CD4-positive, alpha-beta T cell treated with Interleukin-4 for 4 hours (primary cell): ENCODE measurements at regions not wholly inside any gene's neighbourhood (a gene's known extent, or its start where the extent isn't known, plus 50 kb on each side); places are given as distances from the start of the nearest gene placed in this dataset.
"Not testable (repeated sequence)": the region's sequence is repeated elsewhere in the genome, so short reads cannot be mapped to it uniquely, and the experiment has no call there.

Source experiments
- DNase-seq: peaks from one replicate; pipeline ENCODE4 v3.0.0-alpha.2; 2020

DNA sequence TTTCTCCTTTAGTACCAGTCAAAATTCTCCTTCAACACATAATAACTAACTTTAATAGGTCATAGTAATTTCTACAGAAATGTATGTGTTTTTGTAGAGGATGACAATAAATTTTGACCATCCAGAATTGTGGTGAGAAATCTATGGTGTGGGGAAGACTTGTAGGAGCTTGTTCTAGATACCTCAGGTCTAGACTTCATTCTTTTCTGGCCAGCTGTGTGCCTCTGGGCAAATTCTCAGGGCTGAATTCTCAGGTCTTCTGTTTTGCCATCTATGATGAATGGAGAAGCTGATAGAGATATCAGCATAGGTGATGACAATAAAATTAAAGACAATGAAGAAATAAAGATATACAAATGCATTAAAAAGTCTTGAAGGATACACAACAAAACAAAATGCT is 298.6 kb upstream of the MEF2C start:
- DNase-seq, result no peak

DNA sequence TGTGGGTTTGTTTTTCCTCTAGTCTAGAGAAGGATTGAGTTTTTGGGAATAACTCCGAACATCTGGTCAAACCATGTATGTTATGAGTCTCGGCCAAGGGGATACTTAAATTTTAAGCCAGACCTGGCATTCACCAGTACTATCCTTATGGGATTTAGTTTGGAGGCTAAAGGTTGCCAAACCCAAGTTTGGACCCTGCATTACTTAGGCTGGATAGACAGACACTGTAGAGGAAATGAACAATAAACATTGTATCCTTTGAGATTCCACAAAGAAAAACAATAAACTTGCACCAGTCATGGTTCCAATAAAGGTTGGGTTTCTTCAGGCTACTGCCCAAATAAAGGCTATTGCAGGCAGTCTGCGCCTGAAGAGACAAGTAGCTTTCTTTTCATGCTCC is 296.7 kb upstream of the MEF2C start:
- no peak for DNase-seq

- DNase-seq, result no peak
These were observed 295.6 kb upstream of the MEF2C start for GRCh38 chr5:89178541-89178940.

GRCh38 chr5:89173528-89173927 is 290.5 kb upstream of the MEF2C start:
- no peak for DNase-seq

DNA sequence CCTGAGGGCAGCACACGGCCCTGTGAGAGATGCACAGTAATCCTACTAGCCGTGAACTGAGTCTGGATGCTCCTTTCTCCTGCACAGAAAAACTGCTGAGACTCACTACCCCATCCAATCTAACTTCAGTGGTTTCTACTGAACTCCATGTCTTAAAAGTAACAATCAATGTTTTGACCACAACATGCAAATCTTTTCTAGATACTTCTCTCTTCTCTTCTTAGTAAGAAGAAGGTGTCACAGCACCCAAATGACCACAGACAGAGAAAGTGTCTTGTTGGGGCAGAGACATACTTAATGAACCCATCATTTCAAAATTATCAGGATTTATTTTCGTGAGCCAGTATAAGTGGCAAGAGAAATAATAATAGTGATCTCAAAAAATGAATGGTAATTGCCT is 285.8 kb upstream of the MEF2C start:
- DNase-seq, result no peak

GRCh38 chr5:89164703-89165102 is 281.7 kb upstream of the MEF2C start:
- DNase-seq, result not testable (repeated sequence)

DNA sequence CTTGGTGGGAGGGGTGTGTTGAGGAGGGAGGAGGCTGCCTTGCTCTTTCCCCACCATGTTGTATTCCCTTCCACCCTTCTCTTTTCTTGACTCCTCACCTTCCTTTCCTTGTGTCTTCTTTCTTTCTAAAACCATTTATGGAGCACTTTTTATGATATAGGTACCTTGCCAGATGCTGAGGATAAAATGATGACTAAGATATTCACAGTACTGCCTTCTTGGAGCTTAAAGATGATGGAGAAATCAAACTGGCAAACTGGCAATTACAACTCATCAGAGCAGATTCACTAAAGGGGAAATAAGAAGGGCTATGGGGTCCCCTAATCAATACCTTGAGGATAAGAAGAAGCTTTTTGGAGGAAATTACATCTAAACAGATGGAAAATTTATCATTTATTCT is 273.2 kb upstream of the MEF2C start:
- no peak for DNase-seq

GRCh38 chr5:89147031-89147430 is 264.0 kb upstream of the MEF2C start:
- no peak for DNase-seq

GRCh38 chr5:89137148-89137547 is 254.2 kb upstream of the MEF2C start:
- no peak for DNase-seq

DNA sequence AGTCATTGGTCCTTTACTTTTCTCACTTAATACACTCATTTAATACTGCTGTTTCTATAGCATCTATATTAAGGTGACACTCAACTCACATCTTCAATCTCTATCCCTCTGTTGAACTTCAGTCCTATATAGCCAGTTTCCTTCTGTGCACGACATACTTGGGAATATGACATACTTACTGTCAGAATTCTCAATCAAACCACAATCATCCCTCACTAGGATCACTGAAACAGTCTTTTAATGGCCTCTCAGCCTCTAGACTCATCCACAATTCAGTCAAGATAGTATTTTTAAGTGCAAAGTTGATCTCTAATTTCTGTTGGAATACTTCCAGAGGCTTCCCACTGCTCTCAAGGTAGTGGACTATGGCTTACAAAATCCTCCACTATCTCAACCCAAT is 251.0 kb upstream of the MEF2C start:
- DNase-seq, result no peak

DNA sequence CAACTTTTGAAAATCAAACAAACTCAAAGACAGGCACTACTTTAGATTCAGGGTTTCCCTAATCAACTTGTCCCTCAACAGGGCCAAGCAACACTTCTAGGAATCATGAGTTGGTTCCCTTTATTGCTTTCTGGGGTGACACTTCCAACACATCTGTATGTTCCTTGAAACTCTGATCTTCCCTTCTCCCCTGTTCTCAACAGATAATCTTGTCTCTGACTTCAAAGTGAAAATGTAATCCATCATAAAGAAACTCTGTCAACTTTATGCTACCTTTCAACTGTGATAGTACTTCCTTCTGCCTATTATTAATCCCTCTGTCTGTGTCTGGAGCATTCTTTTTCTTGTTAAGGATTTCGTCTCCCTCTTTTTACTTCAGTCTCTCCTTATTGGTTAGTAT is 250.1 kb upstream of the MEF2C start:
- no peak for DNase-seq

DNA sequence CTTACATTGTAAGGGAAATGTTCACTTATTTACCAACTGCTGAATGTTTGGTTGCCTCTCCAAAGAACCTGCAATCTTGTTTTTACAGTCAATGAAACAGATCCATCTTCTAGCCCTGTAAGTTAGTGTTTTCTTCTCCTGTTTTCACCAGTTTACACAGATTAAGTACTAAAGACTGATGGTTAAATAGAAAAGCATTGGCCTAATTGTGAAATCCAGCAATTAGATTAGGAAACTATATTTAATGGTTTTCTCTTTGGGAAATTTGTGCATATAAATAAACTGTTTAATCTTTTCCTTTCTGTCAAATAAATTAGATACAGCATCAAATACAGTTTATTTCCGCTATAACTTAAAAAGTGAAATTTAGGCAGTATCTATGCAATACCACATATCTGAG is 247.9 kb upstream of the MEF2C start:
- DNase-seq, result no peak

DNA sequence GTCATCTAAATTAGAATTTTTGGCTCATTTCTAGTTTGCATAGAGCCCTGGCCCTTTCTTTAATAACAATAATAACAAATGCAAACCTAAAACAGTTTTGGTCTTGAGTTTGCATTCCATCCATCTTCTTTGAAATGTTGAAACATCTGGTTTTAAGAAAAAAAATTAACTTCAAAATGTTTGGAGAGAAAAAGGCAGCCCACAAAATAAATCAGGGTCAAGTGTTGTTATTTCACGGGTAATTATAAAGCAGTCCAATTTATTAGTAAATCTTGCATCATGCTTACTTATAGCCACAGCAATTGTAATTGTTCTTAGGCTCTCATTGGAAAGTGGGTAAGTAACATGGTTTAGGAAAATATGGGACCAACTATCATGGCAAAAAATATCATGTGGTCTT is 247.0 kb upstream of the MEF2C start:
- DNase-seq, result no peak

DNA sequence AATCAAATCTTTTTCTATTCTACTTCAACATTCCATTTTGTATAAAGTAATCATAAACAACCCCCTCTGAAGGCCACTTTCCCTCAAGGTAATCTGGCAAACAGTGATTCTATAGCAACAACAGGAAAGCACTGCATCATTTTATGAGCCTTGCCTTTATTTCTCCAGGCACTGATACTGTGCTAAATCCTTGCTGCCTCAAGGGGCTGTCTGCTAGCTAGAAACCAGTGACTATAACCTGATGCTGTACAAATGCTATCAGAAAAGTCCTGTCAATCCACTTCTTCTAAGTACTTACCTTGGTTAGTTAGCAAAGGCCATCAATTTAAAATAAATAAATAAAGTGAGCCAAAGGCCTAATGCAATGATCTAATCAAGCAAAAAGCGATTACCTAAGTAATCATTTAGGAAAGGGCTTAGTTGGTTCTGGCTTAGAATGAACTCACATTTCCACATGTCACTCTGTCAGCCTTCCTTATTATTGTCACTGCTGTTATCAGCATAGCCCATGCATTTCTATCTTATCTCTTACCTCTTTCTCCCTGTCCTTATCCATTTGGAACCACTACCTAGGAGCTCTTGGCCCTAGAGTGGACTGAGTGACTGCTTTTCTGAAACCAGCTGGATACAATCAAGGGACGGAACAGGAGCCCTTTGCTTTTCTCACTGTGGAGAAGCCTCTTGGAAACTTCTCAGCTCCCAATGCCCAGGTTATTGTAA is 246.1 kb upstream of the MEF2C start:
- DNase-seq, result no peak

DNA sequence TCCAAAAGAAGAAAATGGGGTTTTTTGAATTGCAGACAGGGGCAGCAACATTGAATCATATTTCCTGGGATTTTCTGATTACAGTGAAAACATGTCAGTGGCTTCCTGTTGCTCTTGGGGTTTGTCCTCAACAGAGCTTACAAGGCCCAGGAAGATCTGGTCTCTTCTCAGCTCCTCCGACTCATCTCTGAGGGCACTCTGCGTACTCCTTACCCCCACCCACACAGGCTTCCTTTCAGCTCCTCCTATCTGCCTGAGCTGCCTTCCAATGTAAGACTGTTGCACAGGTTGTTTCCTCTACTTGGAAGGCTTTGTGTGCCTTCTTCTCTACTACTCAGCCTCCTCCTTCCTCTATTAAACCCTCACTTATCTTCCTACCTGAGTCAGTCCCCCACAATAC is 245.1 kb upstream of the MEF2C start:
- DNase-seq, result no peak

- no peak for DNase-seq
These were observed 244.2 kb upstream of the MEF2C start for GRCh38 chr5:89127191-89127590.

GRCh38 chr5:89125372-89125771 is 242.4 kb upstream of the MEF2C start:
- no peak for DNase-seq

GRCh38 chr5:89123581-89123980 is 240.6 kb upstream of the MEF2C start:
- DNase-seq, result no peak

DNA sequence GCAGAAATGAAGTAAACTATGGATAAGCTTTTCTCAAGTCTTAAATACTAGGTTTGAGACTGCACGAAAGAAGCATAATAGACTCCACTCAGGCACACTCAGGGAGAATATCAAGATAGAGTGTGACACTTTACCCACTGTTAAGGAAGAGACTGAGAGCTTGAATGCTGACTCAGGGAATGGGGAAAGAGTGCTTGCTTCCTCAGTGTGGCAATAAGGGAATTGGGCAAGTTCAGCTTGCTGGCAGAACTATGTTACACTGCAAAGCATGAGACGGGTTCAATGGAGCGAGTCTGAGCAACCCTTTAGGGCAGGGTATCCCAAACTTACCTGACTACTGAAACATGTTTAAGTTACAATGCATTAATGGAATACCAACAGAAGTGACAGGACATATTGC is 237.7 kb upstream of the MEF2C start:
- no peak for DNase-seq

- no peak for DNase-seq
These were observed 234.2 kb upstream of the MEF2C start for GRCh38 chr5:89117124-89117644.

GRCh38 chr5:89110916-89111646 is 228.1 kb upstream of the MEF2C start:
- DNase-seq, result no peak

GRCh38 chr5:89106480-89106879 is 223.5 kb upstream of the MEF2C start:
- no peak for DNase-seq

- no peak for DNase-seq
These were observed 222.9 kb upstream of the MEF2C start for GRCh38 chr5:89105836-89106235.

- DNase-seq, result no peak
These were observed 222.2 kb upstream of the MEF2C start for GRCh38 chr5:89105171-89105695.
